Mammary epithelial cell (primary cell): ENCODE measurements at regions not wholly inside any gene's neighbourhood (a gene's known extent, or its start where the extent isn't known, plus 50 kb on each side); places are given as distances from the start of the nearest gene placed in this dataset.

ENCODE experiments used
- CTCF ChIP-seq, 2 donors: IDR thresholded peaks in 1 of 2; conservative IDR thresholded peaks in 1 of 2; 2 replicates each; pipeline ENCODE4 v1.5.1; 2011 to 2012; ENCODE audit warnings: inconsistent platforms in 2 of 2, low read length in 2 of 2, mild to moderate bottlenecking in 2 of 2, control low read depth in 1 of 2, low read depth in 1 of 2; ENCODE audit not compliant: insufficient read depth in 1 of 2; ENCODE audit errors: extremely low read depth in 1 of 2
- EZH2 ChIP-seq: IDR thresholded peaks from 2 replicates; pipeline ENCODE4 v1.6.1; 2012; ENCODE audit warnings: low read length, inconsistent platforms, borderline replicate concordance

- TF ChIP-seq CTCF (conservative IDR thresholded peaks at IDR 0.05 in 1 of 2, IDR thresholded peaks at IDR 0.05 in 1 of 2; ENCODE audit: extremely low read depth in 1 of 2, insufficient read depth in 1 of 2, low read depth in 1 of 2, low read length in 2 of 2) (no peak), EZH2 (no peak)
These were observed 50.1 kb upstream of the FBXL17 start for GRCh38 chr5:108432024-108432423.
